CD4-positive, alpha-beta T cell treated with Interleukin-12 subunit alpha and Interleukin-12 subunit beta, for 1 hour (primary cell): ENCODE measurements at regions not wholly inside any gene's neighbourhood (a gene's known extent, or its start where the extent isn't known, plus 50 kb on each side); places are given as distances from the start of the nearest gene placed in this dataset.
A peak's percentile ranks its signal among the peaks of the same experiment; 100 is the strongest.
"Not testable (repeated sequence)": the region's sequence is repeated elsewhere in the genome, so short reads cannot be mapped to it uniquely, and the experiment has no call there.

Experiments
- DNase-seq: peaks from one replicate; pipeline ENCODE4 v3.0.0-alpha.2; 2020

DNA sequence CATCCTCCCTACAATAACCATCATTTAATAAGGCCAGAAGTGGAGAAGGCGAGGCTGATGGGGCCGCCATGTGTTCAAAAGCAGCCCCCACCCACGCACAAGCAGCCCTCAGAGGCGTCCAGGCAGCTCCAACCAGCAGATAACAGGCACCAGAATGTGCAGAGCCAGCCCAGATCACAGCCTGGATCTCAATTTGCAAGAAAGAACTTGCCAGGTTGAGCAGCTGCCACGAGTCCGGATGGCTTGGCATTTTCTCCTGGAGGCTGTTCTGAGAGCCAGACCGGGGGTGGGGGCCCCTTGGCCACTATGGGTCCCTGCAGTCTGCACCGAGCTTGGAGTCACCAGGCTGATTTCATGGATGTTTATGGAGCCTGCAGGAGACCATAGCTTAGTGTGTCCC, 338.1 kb downstream of the PREX1 start:
- no peak for DNase-seq

DNA sequence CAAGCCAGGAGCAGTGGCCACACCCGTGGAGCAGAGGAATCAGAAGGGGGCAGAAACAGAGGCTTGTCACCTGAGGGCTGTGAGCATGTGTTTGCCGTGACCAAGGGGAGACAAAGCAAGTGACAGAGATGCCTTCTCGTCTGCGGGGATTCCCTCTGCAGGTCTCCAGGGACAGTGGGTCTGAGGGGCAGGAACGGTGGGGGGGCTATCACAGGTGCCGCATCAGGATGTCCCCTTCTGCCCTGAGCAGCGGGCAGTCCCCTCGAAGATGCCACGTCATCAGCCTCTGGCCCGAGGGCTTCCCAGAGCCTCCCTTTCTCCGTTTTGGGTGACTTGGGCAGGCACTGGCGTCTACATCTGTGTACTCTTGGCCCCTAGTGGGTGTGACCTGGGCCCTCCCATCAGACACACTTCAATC, 338.7 kb downstream of the PREX1 start:
- DNase-seq = no peak

DNA sequence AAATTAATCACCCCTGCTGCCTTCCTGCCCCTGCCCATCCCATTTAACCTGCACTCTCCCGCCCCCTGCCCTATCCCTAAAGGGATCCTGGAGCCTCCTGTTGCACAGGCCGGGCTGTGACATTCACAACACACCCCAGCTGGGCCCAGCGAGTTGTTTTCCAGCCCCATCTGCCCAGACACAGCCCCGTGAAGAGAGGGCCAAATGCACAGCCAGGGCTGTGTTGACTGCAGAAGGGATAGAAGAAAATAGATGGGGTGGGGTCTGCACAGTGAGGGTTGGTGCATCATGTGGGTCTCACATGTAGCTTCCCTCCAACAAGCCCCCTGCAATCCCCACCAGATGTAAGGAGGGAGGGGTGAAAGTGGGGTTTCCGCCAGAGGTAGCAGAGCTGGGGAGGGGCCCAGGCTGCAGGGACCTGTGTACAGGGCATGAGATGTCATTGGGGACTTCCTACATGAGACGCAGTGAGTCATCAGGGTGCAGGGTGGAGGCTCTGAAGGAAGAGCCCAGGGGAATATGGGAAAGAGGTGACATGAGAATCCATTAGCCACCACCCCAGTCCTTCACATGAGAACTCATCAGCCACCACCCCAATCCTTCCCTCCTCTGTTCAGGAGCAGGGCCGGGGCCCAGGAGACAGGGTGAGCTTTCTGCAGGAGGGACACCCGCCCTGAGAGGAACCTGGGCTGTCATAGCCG, 339.3 kb downstream of the PREX1 start:
- DNase-seq = not testable (repeated sequence)

DNA sequence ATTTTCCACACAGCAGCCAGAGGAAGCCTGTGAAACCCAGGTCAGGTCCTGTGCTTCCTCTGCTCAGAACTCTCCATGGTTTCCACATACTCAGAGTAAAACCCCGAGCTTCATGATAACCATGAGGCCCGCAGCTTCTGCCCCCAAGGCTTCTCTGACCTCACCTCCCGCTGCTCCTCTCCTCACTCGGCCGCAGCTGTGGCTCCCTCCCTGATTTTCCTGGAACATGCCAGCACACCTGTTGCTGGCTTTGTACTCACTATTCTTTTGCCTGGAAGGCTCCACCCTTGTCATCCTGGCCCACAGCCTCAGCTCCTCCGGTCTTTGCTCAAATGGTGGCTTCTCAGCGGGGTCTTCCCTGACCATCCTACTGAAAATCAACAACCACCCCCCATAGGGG, 341.7 kb downstream of the PREX1 start:
- DNase-seq = no peak

DNA sequence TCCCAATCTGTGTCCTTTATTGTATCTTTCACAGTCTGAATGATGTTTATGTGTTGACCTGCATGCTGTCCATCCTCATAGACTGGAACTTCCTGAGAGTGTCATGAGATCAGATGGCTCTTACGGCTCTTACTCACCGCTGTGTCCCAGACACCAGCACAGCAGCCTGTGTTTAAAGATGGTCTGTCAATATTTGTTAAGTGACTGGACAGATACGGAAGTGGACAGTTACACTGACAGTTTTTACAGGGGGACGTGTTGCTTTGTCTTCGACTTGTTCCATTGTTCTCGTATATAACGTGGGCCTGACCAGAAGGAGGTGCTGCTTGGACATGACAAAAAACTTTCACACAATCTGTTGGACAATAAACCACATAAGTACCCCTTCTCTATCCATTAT, 342.6 kb downstream of the PREX1 start:
- not testable (repeated sequence) for DNase-seq

DNA sequence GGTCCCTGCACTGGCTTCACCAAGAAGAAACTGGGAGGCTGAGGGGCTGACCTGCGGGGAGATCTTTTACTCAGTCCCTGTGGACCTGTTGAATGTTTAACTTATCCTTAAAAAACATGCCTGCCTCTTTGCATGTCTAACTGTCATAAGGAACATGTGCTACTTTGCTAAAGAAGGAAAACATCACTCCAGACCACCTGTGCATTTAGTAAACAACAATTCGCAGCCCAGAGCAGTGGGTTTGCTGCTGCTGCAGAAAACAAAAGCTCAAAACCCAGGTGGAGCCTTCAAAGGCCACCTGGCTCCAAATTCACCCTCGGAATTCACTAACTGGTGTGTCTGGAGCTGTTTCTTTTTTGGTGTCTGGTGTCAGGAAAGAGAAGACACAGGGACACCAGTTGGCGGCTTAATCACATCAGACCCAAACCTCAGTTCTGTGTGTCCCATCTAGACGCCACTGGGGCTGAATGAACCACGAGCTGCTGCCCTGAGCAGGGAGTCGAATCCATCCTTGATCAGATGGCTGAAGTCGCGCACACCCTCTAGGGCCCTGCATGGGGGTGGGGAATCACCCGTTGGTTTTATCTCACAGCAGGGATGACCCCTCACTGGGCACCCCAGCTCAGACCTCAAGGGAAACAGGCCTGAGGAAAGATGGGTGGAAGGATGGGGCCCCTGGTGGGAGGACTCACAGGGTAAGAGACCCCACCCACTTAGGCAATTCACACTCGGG, 344.3 kb downstream of the PREX1 start:
- DNase-seq = no peak

DNA sequence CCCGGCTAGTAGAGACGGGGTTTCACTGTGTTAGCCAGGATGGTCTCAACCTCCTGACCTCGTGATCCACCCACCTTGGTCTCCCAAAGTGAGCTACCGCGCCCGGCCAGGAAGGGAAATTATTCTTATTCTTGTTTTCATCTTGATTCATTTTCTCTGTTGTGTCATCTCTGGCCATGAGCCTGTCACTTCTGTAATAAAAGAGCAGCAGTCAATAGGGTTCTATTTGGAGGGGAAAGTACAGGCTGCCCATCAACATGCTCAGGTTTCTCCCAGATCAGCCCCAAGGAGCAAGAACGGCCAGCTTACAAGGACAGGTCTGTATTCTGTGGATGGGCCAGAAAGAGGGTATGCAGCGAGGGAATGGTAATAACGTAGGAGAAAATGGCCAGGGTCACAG, 345.0 kb downstream of the PREX1 start:
- DNase-seq = no peak

DNA sequence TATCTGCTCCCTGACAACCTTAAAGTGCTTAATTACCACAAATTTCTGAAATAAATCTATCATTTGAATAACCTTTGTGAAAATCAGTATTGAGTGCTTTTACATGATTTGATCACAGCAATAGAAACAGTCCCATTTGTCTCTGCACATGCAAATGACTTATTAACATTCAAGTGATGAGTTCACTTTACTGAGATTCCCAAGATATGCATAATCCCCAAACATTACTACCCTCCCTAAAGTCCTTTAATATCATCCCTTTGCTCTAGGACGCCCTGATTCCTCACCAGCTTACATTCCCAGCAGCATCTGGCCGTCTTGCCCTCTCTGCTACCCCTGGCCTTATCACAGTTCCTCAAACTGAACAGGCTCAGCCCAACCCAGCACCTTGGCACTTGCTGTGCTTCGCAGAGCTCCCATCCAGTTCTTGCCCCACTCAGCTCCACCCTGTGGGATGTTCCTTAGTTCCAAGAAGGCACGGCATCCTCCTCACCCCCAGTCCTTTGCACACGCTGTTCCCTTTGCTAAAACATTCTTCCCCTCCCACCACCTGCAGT, 347.5 kb downstream of the PREX1 start:
- DNase-seq = no peak

DNA sequence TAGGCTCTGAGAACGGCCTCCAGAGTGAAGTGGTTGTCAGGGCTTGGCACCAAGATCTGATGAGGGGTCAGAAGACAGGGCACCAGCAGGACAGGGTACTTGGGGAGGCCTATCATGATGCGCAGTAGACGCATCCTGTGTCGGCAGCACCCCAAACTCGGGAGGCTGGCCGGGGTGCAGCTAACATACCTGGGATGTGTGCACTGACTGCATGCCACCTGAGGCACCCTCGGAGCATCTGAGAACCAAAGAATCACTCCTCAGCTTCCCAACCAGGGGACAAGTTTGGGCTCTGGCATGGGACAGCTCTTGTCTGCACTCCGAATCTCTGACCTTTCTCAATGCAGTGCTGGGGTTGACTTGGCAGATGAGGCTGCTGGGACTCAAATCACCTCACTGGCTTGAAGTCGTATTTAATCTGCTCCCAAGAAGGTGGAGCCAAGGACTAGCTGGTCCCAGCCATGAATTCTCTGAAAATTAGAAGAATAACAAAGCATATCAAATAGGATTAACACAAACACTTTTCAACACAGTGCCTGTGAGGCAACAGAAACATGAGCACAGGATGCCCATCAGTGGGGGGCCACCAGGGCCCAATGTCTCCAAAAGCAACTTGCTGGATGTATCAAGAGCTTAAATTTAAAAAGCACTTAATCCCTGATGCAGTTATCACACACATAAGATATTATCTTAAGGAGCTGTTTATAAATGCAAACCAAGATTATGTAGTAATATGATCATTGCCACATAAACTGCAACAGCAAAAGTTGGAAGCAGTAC, 348.8 kb downstream of the PREX1 start:
- no peak for DNase-seq

DNA sequence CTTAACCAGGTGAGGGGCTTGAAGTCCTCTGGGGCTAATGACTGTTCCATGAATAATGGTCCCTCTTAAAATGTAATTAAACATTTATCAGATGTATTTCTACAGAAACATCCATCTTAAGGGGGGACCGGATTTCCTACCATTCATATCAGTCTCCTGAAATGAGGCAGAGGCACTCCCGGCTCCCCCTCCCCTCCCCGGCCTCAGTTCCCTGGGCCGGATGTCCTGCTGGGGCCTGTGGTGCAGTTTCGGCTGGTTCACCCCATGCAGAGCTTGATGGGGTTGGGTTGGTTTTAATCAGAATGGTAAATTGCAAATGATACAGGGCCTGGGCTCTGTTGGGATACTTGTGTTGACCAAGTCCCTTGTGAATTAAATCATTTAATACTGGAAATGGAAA, 349.4 kb downstream of the PREX1 start:
- no peak for DNase-seq

DNA sequence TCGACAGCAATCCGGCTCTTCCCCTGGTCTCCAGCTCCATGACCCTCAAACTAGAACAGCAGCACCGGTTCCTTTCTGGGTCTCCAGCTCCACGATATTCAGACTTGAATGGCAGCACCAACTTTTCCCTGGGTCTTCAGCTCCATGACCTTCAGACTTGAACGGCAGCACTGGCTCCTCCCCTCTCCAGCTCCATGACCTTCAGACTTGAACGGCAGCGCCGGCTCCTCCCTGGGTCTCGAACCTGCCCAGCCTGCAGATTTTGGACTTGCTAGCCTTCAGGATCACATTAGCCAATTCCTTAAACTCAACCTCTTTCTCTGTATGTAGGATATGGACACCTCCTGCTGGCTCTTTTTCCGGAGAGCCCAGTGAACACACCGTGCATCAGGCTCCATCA, 350.9 kb downstream of the PREX1 start:
- DNase-seq = no peak

DNA sequence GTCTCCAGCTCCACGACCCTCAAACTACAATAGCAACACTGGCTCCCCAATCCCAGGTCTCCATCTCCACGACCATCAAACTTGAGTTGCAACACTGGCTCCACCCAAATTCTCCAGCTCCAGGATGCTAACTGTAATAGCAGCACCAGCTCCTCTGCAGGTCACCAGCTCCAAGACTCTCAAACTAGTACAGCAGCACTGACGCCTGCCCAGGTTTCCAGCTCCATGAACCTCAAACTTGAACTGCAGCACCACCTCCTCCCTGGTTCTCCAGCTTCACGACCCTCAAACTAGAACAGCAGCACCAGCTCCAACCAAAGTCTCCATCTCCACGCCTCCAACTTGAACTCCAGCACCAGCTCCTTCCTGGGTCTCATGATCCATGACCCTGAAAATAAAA, 353.8 kb downstream of the PREX1 start:
- DNase-seq = no peak

DNA sequence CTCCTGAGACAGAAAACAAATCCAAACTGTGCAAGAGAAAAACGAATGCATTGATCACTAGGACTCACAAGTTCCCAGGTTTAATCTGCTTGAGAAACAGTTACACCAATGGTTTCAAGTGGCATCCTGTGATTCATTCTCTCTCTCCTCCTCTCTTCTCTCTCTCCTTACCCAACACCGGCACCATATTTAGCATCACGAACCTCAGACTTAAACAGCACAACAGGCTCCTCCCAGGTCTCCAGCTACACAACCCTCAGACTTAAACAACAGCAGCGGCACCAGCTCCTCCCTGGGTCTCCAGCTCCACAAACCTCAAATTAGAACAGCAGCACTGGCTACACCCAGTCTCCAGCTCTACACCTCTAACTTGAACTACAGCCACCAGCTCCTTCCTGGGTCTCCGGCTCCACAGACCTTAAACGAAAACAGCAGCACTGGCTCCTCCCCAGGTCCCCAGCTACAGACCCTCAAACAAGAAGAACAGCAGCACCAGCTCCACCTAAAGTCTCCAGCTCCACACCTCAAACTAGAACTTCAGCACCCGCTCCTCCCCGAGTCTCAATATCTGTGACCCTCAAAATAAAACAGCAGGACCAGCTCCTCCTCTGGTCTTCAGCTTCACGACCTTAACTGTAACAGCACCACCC, 355.9 kb downstream of the PREX1 start:
- no peak for DNase-seq

DNA sequence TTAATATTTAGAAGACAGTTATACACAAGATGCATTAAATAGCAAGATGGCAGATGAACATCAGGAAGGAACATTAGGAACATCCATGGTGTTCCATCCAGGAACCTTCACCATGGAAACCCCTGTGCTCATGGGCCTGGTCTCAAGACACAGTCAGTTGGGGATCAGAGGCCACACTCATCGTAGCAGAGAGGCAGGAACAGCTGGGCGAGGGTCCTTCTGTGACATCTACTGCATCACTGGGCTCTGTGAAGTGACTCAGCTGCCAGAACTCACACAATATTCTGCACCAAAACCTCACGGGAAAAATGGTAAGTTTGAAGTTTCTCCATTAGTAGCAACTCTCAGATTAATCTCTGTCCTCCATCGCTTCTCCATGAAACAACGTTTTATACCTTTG, 356.6 kb downstream of the PREX1 start:
- DNase-seq = no peak

DNA sequence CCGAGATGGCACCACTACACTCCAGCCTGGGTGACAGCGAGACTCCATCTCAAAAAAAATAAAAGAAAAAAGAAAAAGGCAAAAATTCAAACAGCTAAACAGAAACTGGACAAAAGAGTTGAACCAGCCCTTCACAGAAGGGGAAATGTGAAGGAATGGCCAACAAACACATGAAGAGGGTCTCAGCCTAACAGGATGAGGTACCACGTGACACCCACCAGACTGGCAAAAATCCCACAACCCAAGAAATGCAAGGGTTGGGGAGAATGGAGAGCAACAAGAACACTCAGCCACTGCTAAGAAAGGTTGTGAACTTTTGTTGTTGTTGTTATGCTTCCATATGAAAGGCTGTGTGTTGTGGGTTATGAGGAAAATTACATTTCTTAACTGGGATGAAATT, 357.7 kb downstream of the PREX1 start:
- no peak for DNase-seq

DNA sequence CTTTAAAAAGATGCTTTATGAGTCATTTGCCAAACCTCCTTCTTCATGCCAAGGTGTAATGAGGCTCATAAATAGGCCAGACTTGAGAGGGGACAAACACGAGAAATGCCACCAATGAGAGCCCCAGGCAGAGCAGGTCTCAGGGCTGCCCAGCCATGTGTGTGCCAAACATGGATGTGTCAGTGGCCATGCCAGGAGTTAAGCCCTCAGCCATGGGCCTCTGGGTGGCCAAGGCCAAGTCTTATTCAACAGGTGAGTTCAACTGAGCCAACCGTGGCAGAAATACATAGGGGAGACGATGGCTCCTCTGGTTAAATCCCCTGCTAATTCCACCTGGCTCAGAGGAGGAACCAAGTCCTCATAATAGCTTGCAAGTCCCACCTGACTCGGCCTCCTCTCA, 358.8 kb downstream of the PREX1 start:
- no peak for DNase-seq

DNA sequence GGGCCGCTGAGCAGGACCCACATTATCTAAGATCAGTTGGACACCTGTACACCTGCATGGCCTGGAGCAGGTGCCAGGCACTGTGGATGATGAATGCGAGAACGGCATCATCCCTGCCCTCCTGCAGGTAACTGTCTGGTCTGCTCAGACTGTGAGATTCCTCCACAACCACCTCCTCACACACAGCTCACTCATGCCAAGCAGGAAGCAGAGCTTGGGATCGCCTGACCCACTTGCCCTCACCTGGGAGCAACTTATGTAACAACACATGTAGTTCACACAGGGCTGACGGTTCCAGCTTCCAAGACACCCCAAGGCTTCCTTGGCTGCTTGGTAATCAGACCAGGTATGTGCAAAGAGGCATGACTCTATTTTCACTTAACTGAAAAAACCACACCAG, 359.2 kb downstream of the PREX1 start:
- DNase-seq = no peak

DNA sequence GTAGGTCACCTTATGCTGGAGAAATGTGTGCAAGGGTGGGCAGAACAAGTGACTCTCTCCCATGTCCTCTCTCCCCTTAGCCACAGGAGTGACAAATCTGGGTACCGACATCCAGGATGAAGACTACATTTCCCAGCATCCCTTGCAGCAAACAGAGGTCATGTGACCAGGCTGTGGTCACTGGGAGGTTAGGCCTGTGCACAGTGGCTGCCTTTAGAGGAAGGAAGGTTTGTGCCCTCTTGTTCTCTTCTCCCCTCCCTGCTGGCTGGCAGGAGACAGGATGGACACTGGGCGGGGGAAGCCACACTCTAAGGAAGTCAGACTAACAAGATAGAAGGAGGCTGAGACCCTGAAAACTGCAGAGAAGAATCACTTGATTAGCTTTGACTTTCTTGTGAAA, 360.2 kb downstream of the PREX1 start:
- peak; percentile 2 for DNase-seq

DNA sequence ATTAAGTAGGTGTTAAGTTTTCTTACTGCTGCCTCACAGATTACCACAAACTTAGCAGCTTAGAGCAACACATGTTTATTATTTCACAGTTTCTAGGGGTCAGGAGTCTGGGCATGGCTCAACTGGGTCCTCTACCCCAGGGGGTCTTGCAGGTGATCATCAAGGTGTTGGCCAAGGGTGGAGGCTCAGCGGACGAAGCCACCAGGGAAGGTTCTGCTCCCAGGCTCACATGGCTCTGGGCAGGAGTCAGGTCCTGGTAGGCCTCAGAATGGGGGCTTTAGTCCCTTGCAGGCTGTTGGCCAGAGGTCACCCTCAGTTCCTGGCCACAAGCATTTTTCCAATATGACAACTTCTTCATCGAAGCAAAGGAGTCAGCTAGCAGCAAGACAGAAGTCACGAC, 362.5 kb downstream of the PREX1 start:
- no peak for DNase-seq

DNA sequence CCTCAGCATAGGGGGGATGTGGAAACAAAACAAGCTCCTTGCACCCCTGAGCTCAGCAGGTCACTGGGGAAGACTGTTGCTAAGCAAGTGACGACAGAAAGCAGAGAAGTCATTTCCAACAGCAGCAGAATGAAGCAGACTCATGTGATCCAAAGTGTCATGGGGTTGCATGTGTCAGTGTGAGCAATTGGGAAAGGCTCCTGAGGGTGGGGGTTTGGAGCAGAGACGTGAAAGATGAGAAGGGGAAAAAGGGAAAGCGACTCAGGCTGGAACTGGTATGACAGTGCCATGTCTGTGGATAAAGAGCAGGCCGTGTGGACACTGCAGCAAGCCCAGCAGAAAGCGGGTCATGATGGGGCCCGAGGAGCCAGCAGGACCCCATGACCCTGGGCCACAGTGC, 363.9 kb downstream of the PREX1 start:
- DNase-seq = no peak

DNA sequence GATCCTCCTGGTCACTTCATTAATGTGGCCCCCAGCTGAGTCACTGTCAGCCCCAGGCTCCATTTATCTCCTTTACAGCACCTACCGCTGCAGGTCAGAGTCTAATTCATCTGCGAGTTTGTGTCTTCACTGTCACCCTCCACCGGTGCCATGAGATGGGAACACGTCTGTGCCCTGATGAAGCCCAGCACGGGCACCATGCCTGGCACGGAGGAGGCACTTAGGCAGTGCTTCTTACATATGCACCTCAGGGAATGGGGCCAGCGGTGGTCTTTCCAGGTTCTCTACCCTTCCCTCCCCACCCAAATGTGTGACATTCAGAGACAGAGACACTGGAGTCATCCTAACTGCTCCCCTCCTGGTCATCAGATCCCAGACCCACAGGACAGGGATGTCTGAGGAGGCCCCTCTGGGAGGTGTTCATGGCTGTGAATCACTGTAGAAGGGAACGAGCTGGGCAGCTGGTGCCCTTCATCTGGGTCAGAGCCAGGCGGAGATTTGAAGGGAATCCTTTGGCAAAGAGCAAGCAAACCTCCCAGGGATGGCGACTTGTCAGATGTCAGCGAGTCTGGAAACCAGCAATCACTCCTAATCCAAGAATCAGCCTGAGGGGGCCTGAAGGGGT, 364.6 kb downstream of the PREX1 start:
- DNase-seq = no peak

DNA sequence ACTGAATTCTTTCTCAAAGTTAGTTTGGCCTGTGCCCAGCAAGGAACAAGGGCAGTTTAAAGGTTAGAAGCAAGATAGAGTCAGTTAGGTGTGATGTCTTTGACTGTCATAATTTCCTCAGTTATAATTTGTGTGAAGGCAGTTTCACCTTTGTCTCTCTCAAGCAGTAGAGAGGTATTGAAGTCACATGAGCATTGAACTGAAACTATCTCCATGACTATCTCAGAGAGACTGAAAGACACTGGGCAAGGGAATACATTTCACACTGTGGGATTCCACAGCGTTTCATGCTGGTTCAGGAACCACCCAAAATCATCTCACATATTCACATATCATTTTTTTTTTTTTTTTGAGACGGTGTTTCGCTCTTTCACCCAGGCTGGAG, 366.1 kb downstream of the PREX1 start:
- no peak for DNase-seq
